ENCODE measurements at regions not wholly inside any gene's neighbourhood (a gene's known extent, or its start where the extent isn't known, plus 50 kb on each side); places are given as distances from the start of the nearest gene placed in this dataset.
"Not testable (repeated sequence)": the region's sequence is repeated elsewhere in the genome, so short reads cannot be mapped to it uniquely, and the experiment has no call there.

DNA sequence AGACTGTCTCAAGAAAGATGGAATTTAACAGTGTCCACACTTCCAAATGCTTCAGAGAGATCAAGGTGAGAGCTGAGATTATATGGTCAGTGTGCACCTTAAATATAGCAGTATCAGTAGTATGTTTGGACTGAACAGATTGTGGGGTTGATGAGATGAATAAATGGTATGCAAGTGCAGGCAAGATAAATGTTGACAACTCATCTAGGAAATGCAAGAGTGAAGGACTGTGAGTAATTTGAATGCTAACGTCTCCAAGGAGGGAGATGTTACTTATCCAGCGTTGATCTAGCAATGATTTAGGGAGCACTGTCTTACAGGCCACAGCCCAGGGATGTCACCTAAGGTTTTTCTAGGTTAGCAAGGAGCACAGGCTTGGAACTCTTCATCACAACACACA is 170.7 kb upstream of the GALNT2 start:
- Mint-ChIP-seq H3K9me3 (peaks cover 4% of the 10 kb centered on the region), H3K27ac (no peak overlapping the region), H3K4me1 (ENCODE audit: low read depth) (no peaks in the 10 kb centered on the region), H3K4me3 (no peak overlapping the region), H3K27me3 (peaks cover 20% of the 10 kb centered on the region), H3K36me3 (ENCODE audit: low read depth) (no peaks in the 10 kb centered on the region)
- intact Hi-C loops (cut with micrococcal nuclease) = no loop called here

DNA sequence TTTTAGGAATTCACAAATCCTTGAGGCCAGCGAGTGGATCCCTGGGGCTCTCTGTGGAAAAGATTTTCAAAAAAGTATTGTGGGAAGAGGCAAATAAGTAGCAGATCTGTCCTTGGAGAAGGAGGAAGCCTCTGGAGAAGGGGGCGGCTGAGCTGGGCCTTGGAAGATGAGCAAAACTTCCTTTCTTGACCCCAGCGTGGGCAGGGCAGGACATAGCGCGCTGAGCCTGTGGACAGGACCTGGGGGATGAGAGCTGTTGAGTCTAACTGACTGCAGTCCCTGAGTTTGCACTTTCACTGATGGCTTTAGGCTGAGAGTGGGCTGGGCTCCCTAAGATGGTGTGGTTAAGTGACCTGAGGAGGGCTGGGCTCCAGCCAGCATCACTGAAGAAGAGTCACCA is 170.2 kb upstream of the GALNT2 start:
- Mint-ChIP-seq H3K27ac (no peak overlapping the region), H3K4me1 (ENCODE audit: low read depth) (no peaks in the 10 kb centered on the region), H3K9me3 (peaks cover 9% of the 10 kb centered on the region), H3K27me3 (peaks cover 23% of the 10 kb centered on the region), H3K36me3 (ENCODE audit: low read depth) (no peaks in the 10 kb centered on the region), H3K4me3 (no peak overlapping the region)
- intact Hi-C loops (cut with micrococcal nuclease) = no loop called here

DNA sequence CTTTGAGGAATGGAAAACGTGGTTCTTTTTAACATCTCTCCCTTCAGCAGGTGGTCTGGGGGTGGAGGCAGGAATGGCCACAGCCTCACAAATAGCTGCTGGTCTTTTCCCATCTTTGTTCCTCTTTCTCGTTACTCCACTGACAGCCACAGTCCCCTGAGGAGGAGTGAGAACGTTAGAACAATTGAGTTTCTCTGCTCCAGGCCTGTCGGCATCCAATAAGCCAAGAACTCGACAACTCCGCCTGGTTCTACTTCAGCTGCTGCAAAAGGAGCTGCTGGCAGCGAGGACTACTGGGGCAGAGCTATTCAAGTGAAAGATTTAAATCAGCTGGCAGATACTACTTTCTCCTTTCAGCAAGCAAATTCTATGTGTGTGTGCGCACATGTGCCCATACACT is 169.5 kb upstream of the GALNT2 start:
- peaks cover 24% of the 10 kb centered on the region for H3K27me3 Mint-ChIP-seq
- H3K4me1 Mint-ChIP-seq (ENCODE audit: low read depth) = no peaks in the 10 kb centered on the region
- no peaks in the 10 kb centered on the region for H3K36me3 Mint-ChIP-seq (ENCODE audit: low read depth)
- intact Hi-C loops (cut with micrococcal nuclease) = no loop called here
- H3K27ac Mint-ChIP-seq = no peak overlapping the region
- H3K4me3 Mint-ChIP-seq = no peak overlapping the region
- H3K9me3 Mint-ChIP-seq = peaks cover 9% of the 10 kb centered on the region

DNA sequence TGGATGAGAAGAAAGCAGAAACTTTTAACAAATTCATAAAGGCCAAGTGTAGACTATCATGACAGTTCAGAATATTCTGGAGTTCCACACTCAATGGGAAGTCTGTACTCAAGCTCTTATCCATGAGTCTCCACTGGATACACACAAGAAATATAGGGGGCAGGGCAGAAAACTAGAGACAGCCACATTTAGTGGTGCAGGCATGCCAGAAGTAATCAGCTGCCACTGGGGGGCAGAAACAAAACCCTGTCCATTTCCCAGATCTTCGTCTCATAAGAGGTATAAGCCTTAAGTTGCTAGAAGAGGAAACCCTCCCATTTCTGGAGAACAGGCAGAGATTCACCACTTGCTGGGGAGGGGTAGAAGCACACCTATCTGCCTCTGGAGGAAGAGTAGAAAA is 166.8 kb upstream of the GALNT2 start:
- Mint-ChIP-seq H3K36me3 (ENCODE audit: low read depth) (no peaks in the 10 kb centered on the region), H3K9me3 (peaks cover 9% of the 10 kb centered on the region), H3K4me1 (ENCODE audit: low read depth) (no peaks in the 10 kb centered on the region), H3K4me3 (no peak overlapping the region), H3K27me3 (peaks cover 14% of the 10 kb centered on the region), H3K27ac (no peak overlapping the region)
- intact Hi-C loops (cut with micrococcal nuclease) = no loop called here

DNA sequence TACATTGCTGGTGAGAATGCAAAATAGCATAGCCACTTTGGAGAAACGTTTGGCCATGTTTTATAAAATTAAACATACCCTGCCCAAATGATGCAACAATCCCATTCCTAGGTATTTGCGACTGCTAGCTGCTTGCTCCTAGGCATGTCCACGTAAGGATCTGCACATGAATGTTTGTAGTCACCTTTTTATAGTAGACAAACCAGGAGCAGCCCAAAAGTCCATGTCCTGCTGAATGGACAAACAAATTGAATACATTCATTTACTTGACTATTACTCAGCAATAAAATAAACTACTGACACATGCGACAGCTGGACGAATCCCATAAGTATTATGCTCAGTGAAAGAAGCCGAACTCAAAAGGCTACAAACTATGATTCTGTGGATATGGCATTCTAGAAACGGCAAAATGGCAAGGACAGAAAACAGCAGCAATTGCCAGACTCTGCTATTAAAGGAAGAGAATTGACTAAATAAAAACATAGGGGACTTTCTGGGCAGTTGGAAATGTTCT is 161.9 kb upstream of the GALNT2 start:
- Mint-ChIP-seq H3K4me1 (ENCODE audit: low read depth) (no peaks in the 10 kb centered on the region), H3K36me3 (ENCODE audit: low read depth) (no peaks in the 10 kb centered on the region), H3K9me3 (peaks cover 9% of the 10 kb centered on the region), H3K27me3 (peaks cover 19% of the 10 kb centered on the region), H3K4me3 (no peak overlapping the region), H3K27ac (no peak overlapping the region)
- intact Hi-C loops (cut with micrococcal nuclease) = no loop called here

DNA sequence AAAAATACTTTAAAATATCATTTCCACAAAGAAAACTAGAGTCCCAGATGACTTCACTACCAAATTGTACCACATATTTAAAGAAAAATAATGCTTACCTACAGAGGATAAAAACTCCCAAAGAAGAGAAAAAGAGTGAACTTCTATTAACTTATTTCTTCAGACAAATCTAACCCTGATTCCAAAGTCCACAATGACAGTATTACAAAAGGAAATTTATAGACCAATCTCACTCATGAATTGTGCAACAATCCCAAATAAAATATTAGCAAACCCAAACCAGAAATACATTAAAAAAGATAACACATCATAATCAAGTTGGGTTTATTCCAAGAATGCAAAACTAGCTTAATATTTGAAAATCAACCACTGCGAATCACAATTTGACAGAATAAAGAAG is 161.4 kb upstream of the GALNT2 start:
- no peaks in the 10 kb centered on the region for H3K4me1 Mint-ChIP-seq (ENCODE audit: low read depth)
- H3K36me3 Mint-ChIP-seq (ENCODE audit: low read depth) = no peaks in the 10 kb centered on the region
- H3K27ac Mint-ChIP-seq = no peak overlapping the region
- peaks cover 9% of the 10 kb centered on the region for H3K9me3 Mint-ChIP-seq
- intact Hi-C loops (cut with micrococcal nuclease) = no loop called here
- H3K4me3 Mint-ChIP-seq = no peak overlapping the region
- peaks cover 19% of the 10 kb centered on the region for H3K27me3 Mint-ChIP-seq

DNA sequence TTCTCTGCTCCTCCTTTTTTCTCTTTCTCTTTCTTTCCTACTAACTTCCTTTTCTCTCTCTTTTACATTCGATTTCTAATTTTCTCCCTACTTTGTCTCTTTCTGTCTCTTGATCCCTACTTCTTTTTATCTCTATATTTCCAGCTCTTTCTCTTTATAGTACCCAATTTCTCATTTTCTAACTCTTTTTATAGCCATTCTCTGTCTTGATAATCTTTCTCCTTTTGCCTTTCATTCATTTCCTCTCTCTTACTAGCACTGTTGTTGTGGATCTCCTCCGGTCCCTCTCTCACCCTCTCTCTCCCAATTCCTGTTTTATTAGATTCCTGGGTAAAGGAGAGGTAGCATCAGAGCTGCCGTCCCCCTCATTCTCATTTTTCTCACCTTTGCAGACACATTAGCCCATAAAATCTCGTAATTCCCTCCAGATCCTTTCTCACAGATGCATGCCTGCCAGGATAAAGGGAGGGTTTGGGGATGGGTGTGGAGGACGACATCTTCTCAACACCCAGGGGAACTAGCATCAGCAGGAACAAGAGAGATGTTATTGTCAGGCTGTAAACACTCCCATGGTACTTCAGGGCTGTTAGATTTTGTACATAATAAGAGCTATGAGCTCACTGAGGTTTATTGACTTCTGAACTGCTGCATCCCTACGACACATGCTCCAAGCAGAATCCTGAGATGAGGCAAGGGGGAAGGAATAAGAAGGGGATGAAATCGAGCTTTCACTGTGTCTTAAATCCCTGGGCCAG is 159.0 kb upstream of the GALNT2 start:
- Mint-ChIP-seq H3K36me3 (ENCODE audit: low read depth) (no peaks in the 10 kb centered on the region), H3K27me3 (peaks cover 15% of the 10 kb centered on the region), H3K9me3 (no peaks in the 10 kb centered on the region), H3K27ac (no peak overlapping the region), H3K4me3 (no peak overlapping the region), H3K4me1 (ENCODE audit: low read depth) (no peaks in the 10 kb centered on the region)
- intact Hi-C loops (cut with micrococcal nuclease) = no loop called here

DNA sequence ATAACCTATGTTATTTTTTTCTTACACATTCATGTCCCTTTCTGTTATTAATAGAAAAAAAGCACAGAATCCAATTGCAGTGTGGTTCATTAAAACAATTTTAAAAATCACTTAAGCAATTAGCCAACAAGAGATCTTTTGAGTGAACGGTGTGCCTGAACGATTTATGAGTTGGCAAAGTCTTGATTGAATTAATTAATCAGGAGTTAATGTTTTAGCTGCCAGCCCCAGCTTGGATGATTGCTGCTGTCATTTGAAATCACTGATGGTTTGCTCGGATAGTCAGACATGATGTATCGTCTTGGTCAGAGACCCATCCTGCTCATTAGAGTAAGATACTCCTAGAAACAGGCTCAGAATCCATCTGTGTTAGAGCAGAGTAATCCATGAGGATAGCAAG is 158.3 kb upstream of the GALNT2 start:
- Mint-ChIP-seq H3K4me1 (ENCODE audit: low read depth) (no peaks in the 10 kb centered on the region), H3K27me3 (peaks cover 14% of the 10 kb centered on the region), H3K36me3 (ENCODE audit: low read depth) (no peaks in the 10 kb centered on the region), H3K27ac (no peak overlapping the region), H3K9me3 (no peaks in the 10 kb centered on the region), H3K4me3 (no peak overlapping the region)
- intact Hi-C loops (cut with micrococcal nuclease) = no loop called here

GRCh38 chr1:229913489-229913888 is 153.5 kb upstream of the GALNT2 start:
- H3K27ac Mint-ChIP-seq = no peak overlapping the region
- intact Hi-C loops (cut with micrococcal nuclease) = no loop called here
- H3K4me3 Mint-ChIP-seq = no peak overlapping the region
- H3K27me3 Mint-ChIP-seq = peaks cover 8% of the 10 kb centered on the region
- H3K9me3 Mint-ChIP-seq = no peaks in the 10 kb centered on the region
- no peaks in the 10 kb centered on the region for H3K36me3 Mint-ChIP-seq (ENCODE audit: low read depth)
- no peaks in the 10 kb centered on the region for H3K4me1 Mint-ChIP-seq (ENCODE audit: low read depth)

GRCh38 chr1:229919488-229919887 is 147.6 kb upstream of the GALNT2 start:
- intact Hi-C loops (cut with micrococcal nuclease); H3K36me3 Mint-ChIP-seq (ENCODE audit: low read depth); H3K27me3 Mint-ChIP-seq; H3K27ac Mint-ChIP-seq; H3K4me1 Mint-ChIP-seq (ENCODE audit: low read depth); H3K4me3 Mint-ChIP-seq; H3K9me3 Mint-ChIP-seq: not testable (repeated sequence)

- intact Hi-C loops (cut with micrococcal nuclease) = no loop called here
- H3K27ac Mint-ChIP-seq = no peak overlapping the region
- no peaks in the 10 kb centered on the region for H3K36me3 Mint-ChIP-seq (ENCODE audit: low read depth)
- peaks cover 10% of the 10 kb centered on the region for H3K4me1 Mint-ChIP-seq (ENCODE audit: low read depth)
- peaks cover 1% of the 10 kb centered on the region for H3K27me3 Mint-ChIP-seq
- no peaks in the 10 kb centered on the region for H3K9me3 Mint-ChIP-seq
- no peak overlapping the region for H3K4me3 Mint-ChIP-seq
Measured at GRCh38 chr1:229920683-229921082, 146.4 kb upstream of the GALNT2 start.

DNA sequence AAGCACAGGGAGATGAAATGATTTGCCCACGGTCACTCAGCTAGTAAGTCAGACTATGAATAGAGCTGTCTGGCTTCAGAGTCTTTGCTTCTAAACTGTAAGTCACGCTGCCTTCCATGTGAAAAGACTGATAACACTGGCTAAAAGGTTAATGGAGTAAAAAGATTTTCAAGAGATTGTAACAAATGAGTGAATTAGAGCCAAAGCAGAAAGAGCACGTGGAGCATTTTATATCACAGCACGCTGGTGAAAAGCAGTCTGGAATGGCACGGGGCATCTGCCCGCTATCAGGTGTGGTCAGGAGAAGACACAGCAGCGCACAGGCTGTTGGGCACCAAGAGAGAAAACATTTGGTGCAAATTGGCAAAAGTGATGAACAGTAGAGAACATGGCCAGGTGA is 144.8 kb upstream of the GALNT2 start:
- no peak overlapping the region for H3K4me3 Mint-ChIP-seq
- intact Hi-C loops (cut with micrococcal nuclease) = no loop called here
- H3K27me3 Mint-ChIP-seq = peaks cover 2% of the 10 kb centered on the region
- no peaks in the 10 kb centered on the region for H3K9me3 Mint-ChIP-seq
- no peak overlapping the region for H3K27ac Mint-ChIP-seq
- peaks cover 10% of the 10 kb centered on the region for H3K4me1 Mint-ChIP-seq (ENCODE audit: low read depth)
- no peaks in the 10 kb centered on the region for H3K36me3 Mint-ChIP-seq (ENCODE audit: low read depth)

DNA sequence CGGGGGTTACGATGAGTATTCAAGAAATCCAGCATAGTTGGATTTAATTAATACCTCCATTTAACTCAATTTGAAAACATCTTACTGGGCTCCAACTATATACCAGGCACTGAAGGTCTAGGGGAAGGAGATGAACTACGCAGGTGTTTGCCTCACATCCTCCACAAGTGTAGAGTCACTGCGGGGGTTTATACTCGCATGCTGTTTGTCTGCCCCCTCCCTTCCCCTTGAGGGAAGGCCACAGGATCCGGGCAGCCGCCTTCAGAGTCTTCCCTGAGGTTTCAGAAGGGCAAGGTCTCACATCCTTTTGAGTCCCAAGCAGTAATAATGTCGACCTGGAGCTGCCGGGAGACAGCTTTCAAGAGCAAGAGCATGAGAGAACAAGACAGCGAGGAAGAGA is 142.4 kb upstream of the GALNT2 start:
- H3K9me3 Mint-ChIP-seq = no peaks in the 10 kb centered on the region
- peaks cover 10% of the 10 kb centered on the region for H3K4me1 Mint-ChIP-seq (ENCODE audit: low read depth)
- no peak overlapping the region for H3K27ac Mint-ChIP-seq
- intact Hi-C loops (cut with micrococcal nuclease) = no loop called here
- peaks cover 9% of the 10 kb centered on the region for H3K27me3 Mint-ChIP-seq
- no peak overlapping the region for H3K4me3 Mint-ChIP-seq
- no peaks in the 10 kb centered on the region for H3K36me3 Mint-ChIP-seq (ENCODE audit: low read depth)

DNA sequence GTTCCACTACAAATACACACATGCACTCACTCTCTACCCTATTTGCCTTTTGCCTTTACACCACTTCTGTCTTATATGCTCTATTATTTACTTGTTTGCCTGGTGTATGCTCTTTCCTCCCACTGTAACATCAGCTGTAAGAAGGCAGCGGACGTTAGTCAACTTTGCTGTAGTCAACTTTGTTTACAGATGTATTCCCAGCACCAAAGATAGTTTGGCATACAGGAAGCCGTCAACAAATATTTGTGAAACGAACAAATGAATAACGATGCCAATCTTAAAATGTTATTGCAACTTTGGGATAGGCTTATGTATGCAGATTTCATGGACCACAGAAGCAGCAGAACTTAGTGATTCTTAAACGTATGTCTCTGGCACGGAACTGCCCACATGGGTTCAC is 138.3 kb upstream of the GALNT2 start:
- Mint-ChIP-seq H3K4me1 (ENCODE audit: low read depth) (no peaks in the 10 kb centered on the region), H3K36me3 (ENCODE audit: low read depth) (no peaks in the 10 kb centered on the region), H3K27me3 (peaks cover 12% of the 10 kb centered on the region), H3K27ac (no peak overlapping the region), H3K4me3 (no peak overlapping the region), H3K9me3 (no peaks in the 10 kb centered on the region)
- intact Hi-C loops (cut with micrococcal nuclease) = no loop called here

GRCh38 chr1:229931751-229932150 is 135.3 kb upstream of the GALNT2 start:
- H3K36me3 Mint-ChIP-seq (ENCODE audit: low read depth); H3K27ac Mint-ChIP-seq; H3K4me1 Mint-ChIP-seq (ENCODE audit: low read depth); H3K9me3 Mint-ChIP-seq; H3K4me3 Mint-ChIP-seq; intact Hi-C loops (cut with micrococcal nuclease): not testable (repeated sequence)
- peaks cover 17% of the 10 kb centered on the region for H3K27me3 Mint-ChIP-seq
